Umbilical cord (tissue), 1 donor: ENCODE measurements at regions not wholly inside any gene's neighbourhood (a gene's known extent, or its start where the extent isn't known, plus 50 kb on each side); places are given as distances from the start of the nearest gene placed in this dataset.

Experiments used
- DNase-seq: peaks from one replicate; pipeline ENCODE4 v3.0.0-alpha.2; 2015; ENCODE audit warnings: low spot score

DNA sequence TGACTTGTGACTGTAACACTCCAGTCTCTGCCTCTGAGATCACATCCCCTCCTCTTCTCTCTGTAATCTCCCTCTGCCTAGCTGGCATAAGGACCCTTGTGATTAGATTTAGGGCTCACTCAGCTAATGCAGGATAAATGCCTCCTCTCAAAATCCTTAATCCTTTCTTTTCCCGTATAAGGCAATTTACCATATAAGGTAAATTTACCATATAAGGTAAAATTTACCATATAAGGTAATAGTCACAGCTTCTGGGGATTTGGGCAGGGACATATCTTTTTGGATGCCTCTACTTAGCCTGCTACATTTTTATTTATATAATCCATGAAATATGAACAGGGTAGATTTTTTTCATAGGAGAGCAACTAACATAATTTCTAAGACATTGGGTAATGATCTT, 318.0 kb upstream of the PUM3 start:
- no peak for DNase-seq

DNA sequence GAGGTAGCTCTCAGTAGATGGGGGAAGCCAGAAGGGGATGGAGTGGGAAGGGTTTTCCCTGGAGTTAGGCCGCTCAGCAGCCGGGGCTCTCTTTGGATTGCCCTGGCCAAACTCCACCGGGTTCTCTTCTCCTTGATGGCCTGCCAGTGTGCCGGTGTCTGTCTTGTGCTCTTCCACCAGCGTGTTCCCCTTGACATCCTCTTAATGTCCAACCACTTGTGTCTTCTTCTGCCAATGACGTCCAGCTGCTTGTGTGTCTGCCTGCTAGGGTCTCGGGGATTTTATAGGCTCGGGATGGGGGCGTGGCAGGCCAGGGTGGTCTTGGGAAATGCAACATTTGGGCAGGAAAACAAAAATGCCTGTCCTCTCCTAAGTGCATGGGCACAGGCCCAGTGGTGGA, 313.1 kb upstream of the PUM3 start:
- DNase-seq = no peak

DNA sequence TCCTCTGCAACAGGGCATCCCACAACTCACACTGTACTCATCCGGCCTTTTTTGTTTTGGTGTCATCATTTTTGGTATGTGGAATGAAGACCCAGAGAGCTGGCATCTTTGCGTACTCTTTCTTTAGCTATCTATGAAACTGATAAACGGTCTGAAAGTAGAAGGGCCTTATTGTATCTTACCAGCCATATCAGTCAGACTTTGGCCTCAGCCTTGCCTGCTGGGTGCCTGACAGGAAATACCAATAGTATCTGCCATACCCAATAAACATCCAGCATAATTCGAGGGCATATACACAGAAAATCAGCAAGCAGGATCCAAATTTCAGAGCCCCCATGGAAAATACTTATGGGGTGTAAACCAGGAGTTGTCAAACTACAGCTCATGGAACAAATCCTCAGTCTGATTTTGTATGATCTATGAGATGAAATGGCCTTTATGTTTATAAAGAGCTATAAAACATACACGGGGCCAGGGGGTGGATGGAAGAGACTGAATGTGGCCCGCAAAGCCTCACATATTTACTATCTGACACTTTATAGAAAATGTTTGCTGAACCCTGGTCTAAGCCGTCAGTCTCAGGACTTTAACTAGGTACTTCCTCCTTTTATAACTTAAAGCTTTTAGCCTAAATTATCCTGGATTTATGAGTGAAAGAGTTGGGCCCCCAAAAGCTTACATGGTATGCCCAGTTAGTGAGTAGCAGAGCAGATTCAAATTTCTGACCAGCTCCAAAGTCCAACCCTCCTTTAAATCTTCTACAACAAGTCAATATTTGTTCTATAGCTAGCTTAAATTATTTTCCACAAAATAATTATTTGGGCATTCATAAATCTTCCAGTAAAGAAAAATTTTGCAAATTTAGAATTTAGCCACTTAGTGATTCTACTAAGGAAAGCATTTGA, 308.0 kb upstream of the PUM3 start:
- DNase-seq = peak; percentile 33

DNA sequence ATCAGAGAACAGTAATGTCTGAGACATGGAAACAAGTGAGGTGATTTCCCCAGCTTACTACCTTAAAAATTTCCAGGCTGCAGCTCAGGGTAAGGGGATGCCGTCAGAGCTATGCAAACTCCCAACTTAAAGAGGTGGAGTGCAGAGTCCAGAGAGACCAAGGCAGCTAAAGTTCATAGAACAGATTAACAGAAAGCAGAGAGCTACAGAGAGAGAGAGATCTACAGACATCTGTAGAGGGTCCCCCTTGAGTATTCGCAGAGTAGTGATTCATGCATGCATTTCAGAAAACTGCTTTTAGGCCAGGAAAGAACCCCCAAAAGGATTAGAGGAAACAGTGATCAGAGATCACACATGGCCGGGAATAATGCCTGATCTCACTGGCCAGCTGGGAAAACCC, 306.2 kb upstream of the PUM3 start:
- DNase-seq = peak; percentile 26

DNA sequence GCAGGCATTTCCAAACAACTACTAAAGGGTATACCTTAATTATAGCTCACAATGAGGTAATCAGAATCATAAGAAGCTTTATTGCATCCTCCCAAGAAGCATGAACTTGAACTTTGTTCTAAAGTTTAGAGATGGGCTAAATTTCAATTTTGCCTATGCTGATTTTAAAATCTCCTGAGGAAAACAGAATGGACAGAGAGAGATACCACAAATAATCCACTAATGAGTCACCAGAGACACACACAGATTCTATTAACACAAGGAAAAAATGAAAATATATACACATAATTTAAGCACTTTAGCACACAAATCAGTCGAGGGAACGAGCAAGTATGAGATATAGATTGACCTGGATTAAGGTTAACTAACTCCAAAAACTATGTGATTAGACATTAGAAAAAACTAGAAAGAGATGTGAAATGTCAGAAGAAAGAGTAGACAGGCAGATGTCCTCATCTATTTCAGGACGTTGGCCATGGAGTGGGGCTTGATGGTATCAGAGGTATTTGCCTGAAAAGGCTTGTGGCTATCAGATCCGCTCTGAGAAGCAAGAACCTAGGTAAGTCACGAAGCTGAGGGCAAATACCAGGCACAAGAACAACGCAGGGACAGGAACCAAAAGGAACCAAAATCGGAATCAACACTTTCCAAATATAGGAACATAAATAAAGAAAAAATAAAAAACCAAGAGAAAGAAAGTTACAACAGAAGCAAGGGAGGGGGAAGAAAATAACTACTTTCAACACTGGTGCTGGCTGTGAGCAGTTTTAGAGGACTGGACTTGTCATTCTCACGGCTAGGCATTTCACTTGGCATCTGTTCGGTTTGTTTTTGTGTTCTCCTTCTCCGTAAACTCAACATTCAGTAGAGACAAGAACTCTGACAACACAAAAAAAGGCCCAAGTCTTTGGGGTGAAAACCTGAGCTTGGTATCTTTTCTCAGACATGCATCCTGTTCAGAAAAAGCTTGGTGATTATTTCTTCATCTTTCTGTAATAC, 294.6 kb upstream of the PUM3 start:
- no peak for DNase-seq

DNA sequence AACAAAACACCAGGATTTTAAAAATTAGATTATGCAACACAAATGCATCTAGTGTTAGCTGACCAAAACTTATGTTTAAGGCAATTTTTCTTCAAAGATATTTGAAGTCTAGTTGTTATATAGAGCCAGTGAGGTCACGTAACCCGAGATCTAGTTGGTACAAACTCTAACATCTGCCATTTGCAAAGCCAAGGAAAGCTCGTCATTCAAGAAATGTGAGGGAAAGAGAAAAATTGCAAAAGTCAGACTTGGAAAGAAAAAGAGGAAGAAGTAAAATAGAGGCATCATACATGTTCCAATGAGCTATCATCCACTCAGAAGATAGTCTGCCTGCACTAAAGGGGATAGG, 293.4 kb upstream of the PUM3 start:
- DNase-seq = no peak

DNA sequence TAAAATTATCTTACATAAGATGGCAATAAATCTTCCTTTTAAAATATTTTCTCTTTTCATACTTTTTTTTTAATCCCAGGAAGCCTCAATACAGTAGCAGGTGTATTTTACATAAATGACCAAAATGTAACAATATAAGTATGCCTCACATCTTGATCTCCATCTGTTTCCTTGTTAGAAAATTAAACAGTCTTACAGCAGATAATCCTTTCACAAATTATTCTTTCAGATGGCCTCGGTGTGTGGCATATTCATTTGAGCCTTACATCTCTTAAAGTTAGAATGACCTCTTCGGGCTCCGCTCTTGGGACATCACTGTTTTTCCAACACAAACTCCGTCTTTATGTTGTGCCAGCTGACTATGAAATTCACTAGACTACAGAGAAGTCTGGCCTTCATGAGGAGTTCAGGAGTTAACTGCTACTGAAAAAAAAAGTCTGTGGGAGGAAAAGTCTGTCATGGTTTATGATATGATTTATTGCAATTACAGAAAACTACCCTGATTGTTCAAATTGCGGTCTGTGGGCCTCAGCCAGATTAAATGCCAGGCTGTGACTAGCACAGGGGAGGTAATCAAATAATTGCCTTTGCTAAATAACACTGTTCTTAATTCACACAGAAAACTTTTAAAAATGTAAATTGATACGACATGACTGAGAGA, 292.9 kb upstream of the PUM3 start:
- no peak for DNase-seq

DNA sequence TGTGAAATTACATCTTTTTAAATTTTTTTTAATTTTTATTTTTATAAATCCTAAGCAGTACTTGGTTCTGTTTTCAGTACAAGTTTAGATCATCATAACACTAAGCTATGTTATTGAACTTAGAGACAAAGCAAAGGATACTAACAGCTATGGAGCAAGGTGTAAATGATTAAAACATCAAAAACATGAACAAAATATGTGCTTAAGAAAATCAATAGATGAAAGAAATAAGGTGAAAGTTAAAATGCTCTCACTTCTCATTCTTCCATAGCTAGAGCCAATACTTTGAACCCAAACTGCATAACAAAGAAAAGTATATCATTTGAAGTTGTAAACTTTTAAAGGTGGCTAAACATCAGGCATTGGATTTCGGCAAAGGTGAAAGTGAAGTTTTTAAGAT, 292.3 kb upstream of the PUM3 start:
- no peak for DNase-seq

DNA sequence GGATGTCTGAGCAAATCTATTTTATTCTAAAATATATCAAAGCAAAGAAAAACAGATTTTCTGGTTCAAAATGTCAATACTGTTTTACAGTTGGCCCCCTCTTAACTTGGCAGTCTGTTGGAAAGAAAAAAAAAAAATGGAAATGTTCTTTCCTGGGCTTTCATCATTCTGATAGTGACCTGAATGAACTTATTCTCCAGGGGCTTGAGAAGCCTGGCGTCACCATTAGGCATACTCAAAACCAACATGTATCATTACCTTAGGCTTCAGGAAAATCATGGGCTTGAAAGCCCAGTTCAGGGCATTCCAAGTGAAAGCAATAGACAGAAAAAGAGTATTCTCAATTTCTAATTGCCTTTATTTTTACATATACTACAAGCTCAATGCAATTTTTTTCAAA, 283.7 kb upstream of the PUM3 start:
- no peak for DNase-seq

DNA sequence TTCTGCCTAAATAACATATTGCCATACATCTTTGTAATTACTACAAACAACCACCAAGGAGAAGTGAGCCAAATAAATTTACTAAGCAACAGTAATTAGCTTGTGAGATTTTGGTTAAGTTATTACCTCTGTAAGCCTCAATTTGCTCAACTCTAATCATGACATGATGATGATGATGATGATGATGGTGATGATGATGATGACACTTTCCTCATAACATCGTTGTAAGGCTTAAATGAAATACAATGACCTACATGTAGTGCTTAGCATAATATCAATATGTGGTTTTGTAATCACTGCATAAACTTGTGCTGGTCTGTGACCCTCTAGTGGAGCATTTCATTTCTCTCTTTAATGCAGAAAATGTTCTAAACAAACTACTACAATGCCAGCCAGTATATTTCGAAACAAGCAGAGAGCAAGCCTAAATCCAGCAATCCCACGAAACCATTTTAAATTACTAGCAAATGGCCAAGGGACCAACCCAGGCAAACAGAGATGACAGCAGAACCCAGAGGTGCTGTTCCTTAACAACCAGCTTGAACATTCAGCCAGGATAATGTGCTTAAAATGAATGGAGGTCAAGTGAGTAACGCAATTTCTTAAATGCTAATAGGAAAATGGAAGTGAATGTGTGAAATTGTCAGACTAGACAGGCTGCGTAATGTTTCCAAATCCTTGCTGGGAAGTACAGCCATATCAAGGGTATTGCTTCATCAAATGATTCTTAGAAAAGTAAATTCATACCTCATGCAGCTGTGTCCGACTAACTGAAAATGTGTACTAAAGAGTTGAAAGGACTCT, 281.9 kb upstream of the PUM3 start:
- no peak for DNase-seq

DNA sequence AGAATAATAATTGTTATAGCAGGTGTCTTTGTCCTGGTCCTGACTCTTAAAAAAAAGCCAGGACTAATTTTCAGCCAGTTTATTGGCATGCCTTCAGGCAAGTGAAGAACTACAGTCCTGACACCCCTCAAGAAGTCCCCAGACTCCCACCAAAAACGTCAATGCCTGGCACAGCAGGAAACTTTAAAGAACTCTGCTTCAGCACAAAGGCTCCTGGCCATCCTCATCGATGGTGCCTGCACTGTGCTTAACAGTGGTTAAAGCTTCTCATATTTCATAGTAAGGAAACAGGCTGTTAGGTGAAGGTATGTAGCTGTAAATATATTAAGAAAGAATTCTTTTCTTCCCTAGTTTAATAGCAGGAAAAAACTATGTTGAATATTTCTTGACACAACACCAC, 280.1 kb upstream of the PUM3 start:
- DNase-seq = no peak

DNA sequence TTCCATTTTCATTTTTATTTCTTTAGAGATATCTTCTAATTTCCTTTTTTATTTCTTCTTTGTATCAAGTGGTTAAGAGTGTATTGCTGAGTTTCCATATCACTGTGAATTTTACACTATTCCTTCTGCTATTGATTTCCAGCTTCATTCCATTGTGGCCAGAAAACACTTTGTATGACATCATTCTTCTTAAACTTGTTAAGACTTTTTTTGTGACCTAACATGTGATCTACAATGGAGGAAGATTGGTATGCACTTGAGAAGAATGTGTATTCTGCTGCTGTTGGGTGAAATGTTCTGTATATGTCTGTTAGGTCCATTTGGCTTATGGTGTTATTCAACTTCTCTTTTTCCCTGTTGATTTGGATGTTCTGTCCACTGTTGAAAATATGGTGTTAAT, 274.2 kb upstream of the PUM3 start:
- no peak for DNase-seq

DNA sequence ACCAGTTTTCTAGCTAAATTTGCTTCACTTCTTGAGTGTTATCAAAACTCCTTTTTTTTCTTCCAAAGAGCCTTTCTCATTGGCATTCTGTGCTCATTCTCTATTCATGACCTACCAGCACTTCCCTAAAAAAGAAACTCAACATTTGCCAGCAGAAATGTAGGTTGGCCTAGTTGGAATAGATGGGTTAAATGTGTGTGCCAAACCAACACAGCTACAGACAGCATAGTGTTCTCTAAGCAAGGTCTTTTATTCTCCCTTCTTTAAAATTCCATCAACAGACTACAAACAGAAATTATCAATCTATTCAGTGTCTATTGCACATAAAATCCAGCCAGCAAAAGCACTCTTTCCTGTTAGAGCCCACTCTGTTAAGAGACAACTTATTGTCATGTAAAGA, 255.8 kb upstream of the PUM3 start:
- no peak for DNase-seq

DNA sequence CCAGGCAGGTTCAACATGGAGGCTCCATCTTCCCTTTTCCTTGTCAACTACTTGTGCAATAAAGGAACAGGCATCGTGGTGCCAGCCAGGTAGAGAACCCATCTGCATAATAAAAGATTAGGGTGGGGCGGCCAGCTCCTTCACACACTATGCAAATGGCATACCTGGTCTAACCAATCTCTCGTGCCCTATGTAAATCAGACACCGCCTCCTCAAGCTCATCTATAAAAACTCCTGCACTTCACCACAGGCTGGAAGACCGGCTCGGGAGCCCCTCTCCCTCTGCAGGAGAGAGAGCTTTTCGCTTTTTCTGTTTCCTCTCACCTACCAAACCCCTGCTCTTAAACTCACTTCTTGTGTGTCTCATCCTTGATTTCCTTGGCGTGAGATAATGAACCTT, 244.3 kb upstream of the PUM3 start:
- DNase-seq = no peak

DNA sequence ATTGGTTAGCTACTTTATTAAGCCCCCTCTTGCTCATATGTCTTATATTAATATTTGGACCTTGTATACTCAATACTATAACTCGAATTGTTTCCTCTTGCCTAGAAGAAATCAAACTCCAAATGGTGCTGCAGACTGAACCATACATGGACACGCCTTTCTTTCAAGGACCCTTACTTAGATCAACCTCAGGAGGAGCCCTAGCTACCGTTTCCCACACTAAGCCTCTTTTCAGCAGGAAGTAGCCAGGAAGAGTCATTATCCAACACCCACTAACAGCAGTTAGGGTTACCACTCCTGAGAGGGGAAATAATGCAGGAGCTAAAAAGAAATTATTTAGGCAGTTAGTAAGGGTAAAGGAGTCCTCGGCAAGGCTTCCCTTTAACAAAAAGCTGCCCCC, 243.8 kb upstream of the PUM3 start:
- DNase-seq = no peak

DNA sequence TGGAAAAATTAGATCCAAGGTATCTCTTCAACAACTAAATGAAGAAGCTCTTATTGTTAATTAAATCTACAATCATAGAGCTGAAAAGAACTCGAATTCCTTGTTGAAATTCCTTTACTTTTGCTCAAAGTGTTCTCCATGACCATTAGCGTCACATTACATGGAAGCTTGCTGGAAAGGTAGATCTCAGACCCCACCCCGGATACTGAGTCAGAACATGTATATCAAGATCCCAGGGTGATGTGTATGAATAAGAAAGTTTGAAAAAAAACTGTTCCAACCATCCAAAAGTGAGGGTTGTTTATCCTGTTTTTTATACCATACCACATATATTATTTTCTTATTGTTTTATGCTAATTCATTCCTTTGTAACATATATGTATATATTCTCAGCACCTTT, 237.1 kb upstream of the PUM3 start:
- DNase-seq = no peak

DNA sequence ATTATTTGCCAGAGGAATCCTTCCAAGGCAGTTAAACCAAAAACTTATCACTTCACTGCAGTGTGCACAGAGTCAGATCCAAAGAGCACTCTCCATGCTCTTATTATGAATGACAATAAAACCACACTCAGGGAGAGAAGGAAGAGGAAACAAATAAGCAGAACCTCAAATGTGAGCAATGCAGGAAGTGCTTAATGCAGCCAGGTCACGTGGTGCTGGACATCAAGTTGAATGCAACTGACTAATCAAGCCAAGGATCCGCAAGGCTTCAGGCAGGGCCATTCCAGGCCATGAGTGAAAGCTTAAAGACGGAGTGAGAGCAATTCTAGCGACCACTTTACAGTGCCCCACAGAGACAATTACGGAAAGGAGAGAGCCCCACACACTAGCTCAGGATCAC, 230.4 kb upstream of the PUM3 start:
- DNase-seq = no peak

DNA sequence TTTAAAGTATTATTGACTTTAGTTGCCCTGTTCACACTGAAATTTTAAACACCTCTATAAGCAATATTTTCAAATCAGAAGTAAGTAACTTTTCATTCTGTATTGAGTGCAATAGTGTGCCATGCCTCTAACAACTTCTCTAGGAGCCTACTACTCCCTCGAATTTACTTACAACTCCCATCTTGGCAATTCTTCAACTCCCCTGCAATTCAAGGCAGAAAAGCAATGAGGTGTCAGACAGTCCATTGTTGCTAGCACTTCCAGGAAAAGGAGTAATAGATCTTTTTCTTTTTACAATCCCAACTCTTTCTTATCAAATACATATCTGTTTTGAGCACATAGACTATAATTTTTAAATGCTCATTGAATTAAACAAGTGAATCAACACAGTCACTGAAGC, 222.7 kb upstream of the PUM3 start:
- no peak for DNase-seq

DNA sequence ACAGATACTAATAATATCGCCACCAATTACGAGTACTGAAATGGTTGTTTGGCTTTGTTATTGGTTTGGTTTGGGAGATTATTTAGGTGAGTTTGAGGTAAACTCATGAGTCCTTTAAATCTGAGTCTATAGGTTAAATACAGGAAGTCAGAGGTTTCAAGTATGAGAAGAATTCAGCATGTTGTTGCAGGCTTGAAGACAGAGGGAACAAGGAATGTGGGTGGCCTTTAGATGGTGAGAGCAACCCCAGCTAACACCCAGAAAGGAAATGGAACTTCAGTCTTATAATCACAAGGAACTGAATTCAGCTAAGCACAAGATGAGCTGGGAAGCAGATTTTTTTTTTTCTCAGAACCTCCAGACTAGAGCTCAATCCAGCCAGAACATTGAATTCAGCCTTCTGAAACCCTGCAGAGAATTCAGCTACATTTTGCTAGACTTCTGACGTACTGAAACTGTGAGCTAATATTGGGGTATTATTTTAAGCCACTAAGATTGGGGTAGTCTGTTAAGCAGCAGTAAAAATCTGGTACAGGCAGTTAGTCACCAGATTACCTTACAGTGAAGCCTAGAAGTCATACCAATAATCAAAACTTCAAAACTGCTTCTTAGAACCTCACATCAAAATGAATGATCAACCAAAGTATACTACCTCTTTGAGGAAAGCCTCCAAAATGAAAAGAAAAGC, 216.0 kb upstream of the PUM3 start:
- DNase-seq = peak; percentile 11

DNA sequence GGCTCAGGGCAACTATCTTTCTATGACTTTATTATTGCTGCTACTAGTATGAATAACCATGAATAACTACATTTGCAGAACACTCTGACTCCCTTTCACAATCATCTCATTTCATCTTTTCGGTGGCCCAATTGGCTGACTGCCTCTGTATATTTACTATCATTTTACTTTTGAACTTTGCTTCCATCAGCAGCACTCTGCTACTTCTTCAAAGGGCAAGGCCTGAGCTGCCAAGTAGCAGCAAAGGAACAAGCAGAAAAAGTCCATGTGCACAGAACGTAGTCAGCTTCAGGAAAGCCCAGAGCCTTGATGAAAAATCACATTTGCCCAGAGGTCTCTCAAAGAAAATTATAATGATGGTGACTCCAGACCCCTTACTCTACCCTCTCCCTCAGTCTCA, 214.5 kb upstream of the PUM3 start:
- DNase-seq = no peak
